Inferior parietal cortex (tissue), 1 donor: ENCODE measurements at regions not wholly inside any gene's neighbourhood (a gene's known extent, or its start where the extent isn't known, plus 50 kb on each side); places are given as distances from the start of the nearest gene placed in this dataset.

Source experiments
- DNase-seq: peaks from one replicate; pipeline ENCODE4 v3.0.0-alpha.2; 2016; ENCODE audit errors: extremely low spot score

DNA sequence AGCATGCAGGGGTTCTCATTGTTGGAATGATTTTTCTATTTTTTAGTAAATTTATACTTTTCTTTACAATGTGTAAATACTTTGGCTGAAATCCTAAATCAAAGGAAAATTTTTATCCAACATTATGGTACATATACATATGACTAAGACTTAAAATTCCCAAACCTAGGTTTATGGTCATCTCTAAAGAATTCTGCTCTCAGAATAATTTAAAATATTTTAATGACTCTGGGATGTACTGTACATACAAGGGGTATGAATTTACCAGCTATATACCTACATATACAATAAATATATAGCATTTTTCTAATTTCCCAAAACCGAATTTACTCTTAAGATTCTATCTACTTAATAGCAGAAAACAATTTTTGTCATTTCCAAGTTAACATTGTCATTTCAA lies 137.9 kb upstream of the POU1F1 start:
- DNase-seq, result no peak

DNA sequence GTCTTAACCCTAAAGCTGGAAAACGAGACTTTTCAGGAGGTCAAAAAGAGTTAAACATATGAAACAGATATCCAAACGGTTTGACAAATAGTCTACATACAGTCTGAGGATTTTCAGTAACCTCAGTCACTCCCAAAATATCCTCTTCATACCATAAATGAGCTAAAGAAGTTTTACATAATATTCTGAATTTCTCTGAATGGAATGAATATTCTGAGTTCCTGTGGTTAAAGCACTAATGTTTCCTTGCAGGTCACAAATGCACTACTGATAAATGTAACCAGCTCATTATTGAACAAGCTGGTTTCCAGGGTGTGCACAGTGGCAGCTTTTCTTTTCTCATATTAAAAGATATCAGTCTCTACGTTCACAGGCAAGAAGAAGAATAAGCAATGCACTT lies 137.4 kb upstream of the POU1F1 start:
- DNase-seq, result no peak

DNA sequence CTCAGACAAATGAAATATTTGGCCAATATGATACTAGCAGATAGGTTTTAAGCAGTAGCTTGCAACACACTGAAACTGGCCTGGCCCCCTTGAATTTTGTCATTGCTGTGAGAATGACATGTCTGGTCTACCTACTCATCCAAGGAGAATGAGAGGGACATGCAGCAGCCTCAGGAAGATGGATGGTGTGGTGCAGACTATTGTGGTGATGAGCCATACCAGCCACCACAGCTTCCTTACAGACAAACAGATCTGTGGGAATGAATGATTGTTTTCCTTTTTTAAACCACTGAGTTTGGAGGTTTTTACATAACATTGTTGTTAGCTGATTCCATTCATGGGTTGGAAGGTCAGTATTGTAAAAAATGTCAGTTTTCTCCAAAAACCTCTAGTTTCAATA lies 133.7 kb upstream of the POU1F1 start:
- no peak for DNase-seq

DNA sequence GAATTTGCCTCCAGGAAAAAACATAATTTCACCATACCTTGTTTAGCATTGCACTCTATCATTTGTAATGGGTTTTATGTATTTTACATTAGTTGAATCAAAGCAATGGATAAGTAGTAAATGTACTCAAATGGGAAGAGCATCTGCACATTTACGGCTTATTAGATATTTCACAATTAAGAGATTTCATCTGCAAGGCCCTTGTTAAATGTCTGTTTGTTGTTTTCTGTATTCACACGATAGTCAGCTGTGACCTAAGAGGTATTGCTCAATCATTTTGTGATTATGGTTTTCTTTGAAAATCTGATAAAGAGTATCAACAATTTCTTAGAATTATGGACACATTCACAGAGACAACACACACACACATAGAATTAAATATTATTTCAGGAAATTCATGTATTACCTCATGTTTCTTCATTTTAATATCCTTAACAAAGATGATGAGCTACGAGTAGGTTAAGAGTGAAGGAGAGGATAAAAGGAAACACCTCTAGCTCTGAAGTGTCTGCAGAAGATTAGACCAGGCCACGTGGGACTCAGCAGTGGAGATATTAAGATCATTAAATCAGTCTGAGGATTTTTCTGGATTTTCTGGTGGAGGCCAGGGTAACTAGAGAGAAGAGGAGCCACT lies 121.9 kb upstream of the POU1F1 start:
- no peak for DNase-seq

DNA sequence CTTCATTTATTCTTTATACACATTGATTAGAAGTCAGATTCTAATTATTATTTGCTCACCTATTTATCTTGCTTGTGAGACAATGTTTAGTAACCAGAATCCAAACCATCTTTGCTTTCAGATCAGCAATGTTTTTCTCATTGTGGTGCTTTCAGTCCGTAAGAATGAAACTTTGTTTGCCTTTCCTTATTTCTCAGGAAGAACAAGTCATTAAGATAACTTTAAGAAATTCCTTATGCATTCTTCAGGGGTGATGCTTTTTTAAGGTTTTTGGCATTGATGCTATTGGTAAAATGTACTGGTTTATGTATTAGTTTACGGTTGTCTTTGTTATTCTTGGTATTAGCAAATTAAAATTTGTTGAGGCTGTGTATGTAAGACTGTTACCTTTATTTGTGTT lies 120.8 kb upstream of the POU1F1 start:
- DNase-seq, result no peak

DNA sequence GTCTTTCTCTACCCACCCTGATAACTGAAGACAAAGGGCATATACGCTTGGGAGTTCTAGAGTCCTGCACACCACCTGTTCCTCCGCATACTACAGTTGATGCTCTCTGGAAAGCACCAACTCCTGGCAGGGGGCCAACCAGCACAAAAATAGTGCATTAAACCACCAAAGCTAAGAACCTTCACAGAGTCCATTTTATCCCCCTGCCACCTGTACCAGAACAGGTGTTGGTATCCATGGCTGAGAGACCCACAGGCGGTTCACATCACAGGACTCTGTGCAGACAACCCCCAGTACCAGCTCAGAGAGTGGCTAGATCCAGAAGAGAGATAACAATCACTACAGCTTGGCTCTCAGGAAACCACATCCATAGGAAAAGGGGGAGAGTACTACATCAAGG lies 114.4 kb upstream of the POU1F1 start:
- no peak for DNase-seq

DNA sequence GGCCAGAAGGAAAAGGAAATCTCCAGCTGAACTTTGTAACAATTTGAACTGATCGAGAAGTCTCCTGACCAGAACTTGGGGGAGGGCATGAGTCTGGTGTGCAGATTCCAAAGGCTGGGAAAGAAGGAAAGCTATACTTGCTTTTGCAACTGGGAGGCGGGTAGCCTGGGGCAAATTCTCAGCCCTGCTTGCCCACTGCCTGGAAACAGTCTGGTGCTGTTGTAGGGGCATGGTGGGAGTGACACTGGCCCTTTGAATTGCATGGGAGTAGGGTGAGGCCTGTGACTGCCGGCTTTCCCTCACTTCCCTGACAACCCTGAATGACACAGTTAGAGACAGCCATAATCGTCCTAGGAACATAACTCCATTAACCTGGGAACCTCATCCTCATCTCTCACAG lies 114.0 kb upstream of the POU1F1 start:
- no peak for DNase-seq

DNA sequence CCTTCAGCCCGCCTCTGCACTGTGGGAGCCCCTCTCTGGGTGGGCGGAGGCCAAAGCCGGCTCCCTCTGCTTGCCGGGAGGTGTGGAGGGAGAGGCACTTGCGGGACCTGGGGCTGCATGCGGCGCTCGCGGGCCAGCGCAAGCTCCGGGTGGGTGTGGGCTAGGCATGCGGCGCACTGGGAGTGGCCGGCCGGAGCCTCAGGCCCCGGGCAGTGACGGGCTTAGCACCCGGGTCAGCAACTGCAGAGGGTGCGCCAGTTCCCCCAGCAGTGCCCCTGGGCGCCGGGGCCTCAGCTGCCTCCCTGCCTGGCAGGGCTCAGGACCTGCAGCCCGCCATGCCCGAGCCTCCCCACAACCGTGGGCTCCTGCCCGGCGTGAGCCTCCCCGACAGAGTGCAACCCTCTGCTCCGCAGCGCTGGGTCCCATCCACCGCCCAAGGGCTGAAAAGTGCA lies 98.9 kb upstream of the POU1F1 start:
- no peak for DNase-seq

DNA sequence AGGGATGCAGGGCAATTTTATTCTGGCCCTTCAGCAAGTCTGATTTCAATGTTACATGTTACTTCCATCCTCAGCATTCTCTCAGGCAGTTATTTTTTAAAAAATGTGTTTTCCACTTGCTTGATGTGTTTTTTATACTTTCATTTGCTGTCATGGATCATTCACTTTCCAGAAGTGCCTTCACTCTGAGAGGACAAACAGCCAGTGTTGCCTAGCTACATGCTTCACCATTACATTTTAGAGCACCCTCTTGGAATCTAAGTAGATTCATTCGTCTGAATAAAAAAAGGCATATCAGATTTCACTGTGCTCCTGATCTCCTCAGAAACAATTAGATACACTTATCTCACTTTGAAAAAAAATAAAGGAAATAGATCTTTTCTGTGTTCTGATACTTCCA lies 93.6 kb upstream of the POU1F1 start:
- no peak for DNase-seq

DNA sequence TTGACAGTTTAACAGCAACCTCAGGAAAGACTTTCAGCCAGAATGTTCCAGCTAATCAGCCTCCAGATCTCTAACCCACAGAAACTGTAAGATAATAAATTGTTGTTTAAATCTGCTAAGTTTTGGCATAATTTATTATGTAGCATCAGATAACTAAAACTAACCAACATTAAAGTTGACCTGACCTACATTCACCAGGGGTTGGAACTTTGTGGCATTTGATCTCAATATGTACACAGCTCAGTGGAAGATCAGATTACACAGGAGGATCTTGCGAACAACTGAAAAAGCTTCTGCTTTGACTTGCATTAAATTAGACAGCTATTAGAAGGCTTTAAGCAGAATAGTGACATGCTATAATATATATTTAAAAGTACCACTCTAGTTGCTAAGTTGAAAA lies 91.4 kb upstream of the POU1F1 start:
- DNase-seq, result no peak

DNA sequence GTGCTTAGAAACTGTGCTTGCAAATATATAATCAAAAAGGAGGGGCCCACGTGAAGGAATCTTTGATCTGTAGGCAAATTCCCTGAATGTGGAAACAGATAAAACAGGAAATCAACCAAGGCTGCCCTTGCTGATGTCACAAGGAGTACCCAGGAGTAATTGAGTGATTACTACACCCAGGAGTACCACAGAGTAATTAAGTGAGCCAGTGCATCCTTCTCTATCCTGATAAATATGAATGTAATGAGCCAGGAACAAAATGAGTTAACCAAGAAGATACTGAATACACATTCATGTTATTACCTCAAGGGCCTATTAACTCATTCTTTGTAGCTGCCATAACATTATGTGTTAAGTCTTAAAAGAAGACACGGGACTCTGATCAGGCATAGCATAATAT lies 87.3 kb upstream of the POU1F1 start:
- no peak for DNase-seq

DNA sequence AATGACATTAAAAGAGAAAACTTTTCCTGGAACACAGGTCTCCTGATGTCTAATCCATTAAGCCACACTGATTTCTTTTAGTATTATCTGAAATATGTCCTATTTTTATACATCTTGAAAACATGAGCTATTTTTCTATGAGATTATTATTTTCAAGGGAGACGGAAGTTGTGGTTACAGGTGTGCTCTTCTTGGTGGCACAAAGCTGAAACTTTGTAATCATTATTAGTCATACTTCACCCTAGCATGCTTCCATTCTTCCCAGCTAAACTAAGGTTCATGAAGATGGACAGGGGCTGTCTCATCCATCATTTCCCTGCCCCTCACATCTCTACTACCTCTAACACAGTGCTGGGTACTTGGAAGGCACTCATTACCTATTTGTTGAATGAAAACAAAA lies 85.6 kb upstream of the POU1F1 start:
- no peak for DNase-seq

DNA sequence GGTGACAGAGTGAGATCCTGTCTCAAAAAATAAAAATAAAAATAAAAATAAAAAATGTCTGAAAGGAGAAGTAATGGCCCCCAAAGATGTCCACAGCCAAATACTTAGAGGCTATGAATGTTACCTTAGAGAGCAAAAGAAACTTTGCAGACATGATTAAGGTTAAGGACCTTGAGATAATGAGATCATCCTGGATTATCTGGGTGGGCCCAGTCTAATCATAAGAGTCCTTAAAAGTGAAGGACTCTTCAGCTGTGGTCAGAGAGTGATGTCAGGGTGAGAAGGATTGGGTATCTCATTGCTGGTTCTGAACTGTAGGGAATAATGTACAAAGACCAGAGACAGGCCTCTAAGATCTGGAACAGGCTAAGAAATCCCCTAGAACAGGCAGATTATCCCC lies 84.9 kb upstream of the POU1F1 start:
- DNase-seq, result no peak

DNA sequence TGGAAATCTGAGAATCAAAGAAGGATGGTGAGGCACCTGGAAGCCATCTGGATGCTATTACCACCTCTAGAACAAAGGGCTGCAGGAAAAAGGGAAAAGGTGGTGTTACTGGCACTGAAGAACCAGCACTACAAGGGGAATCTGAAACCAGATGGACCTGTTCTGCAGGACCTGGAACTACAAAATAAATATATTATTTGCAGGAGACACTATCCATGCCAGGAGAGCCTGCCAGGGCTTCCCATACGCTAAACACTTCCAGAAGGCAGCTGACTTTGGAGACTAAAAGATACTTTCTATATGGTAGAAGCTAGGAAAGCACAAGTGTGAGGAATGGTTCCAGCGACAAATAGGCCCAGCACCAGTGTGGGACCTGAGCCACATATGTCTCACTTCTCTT lies 83.4 kb upstream of the POU1F1 start:
- no peak for DNase-seq

DNA sequence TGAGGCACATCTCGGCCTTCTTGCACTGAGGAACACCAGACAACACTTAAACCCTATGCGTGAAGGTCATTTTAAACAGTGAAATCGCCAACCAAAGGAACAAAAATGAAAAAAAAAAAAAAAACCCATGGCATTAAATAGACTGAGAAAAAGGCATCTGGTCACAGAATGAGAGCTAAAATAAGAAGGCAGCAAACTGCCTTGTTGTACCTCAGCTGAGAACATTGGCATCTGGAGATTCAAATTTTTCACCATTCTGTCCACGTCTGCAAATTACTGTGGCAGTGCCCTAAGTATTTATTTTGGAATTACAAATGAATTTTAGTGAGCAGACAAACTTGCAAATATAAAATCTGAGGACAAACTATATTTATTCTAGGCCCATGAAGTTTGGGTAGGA lies 82.6 kb upstream of the POU1F1 start:
- peak; percentile 12 for DNase-seq

DNA sequence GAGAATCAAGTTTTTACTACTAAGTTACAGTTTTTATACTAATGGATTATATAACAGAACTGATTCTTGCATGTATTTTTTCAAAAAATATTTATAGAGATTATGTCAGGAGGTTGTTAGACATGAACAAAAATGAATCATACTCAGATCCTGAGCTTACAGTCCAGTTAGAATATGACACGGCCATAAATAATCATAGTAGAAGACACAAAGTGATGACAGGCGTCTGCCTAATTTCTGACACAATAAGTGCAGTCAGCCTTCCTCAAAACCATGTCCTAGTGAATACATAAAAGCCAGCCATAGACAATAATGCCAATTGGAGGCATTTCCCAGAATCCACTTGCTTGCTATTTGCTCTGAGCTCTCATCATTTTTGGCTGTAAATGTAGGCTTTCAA lies 81.7 kb upstream of the POU1F1 start:
- DNase-seq, result no peak

DNA sequence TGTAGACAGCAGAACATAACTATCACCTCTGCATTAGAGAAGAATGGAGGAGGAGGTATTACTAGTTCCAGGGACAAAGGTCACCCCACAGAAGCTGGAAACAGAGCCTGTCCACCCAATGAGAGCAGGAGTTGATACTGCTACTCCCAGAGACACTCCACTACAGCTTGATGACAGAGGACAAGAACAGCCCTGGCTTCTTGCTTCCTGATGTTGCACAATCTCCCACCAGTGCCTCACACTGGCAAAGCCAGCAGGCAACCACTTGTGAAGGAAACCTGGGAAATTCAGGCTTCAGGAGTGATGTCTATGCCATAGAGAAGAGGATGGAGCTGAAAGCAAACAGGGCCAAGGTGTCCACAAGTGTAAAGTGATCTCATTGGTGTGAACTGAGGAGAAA lies 78.0 kb upstream of the POU1F1 start:
- DNase-seq, result no peak

DNA sequence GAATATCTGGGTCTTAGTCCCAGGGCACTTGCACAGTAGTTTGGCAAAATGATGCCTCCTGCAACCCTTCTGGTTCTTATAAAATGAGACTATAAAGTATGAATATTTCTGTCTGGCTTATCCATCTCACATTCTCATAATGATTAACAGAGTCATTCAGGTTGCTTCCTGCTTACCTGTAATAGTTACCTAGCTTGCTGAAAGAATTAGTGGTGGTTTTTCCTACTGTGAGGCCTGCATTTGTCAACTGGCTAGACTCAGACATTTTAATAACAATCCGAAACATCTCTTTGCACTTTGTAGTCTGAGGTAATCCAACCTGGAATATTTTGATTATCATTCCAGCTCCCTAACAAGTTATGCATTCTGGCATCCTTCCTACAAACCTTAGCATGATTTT lies 75.6 kb upstream of the POU1F1 start:
- DNase-seq, result no peak

DNA sequence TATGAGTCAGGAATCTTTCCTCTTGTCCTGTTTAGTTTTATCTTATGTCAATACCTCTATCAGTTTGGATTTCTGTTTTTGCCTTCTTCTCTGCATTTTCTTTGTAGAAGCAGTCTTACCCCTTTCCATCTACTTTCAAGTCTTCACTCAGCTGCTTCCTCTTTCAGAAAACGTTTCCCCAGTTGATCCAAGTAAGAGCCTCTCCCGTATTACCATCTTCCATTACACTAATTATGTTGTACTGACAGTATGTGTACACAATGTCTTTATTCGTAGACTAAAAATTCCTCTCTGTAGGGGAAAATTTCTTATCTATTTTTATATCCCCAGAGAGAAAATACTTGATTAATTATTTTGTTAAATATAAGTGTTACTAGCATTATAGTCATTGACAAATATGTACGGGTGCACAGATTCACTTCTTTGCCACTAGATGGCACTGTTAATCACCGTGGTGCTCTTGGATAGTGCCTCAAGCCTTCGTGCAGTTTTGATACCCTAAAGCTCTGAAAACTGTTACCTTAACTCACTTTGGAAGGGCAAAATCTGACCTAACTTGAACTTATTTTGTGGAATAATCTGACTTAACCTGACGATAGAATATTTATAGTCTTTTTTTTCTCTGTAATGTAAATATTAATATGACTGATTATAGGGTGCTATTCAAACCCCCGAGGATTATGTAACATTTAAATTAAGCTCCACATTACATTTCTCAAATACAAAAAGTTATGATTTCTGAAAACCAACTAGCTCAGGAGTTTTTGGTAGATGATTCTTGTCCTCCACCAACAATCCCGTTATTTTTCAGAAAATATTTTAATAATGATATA lies 74.2 kb upstream of the POU1F1 start:
- DNase-seq, result peak; percentile 80

DNA sequence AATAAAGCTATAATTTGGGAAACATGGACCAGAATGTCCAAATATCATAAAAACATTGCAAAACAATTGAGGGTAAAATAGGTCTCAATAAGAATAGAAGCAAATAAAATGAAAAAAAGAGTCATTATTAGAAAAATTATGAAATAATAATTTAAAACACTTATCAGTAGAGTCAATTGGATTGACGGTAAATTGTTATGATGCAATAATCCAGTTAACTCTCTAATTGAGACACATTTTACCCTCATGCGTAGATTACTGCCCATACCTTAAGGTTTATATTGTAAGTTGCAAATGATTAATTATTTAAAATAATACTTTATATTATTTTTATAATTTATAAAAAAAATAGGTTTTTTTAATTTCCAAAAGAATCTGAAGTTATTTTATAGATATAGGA lies 73.4 kb upstream of the POU1F1 start:
- DNase-seq, result no peak

DNA sequence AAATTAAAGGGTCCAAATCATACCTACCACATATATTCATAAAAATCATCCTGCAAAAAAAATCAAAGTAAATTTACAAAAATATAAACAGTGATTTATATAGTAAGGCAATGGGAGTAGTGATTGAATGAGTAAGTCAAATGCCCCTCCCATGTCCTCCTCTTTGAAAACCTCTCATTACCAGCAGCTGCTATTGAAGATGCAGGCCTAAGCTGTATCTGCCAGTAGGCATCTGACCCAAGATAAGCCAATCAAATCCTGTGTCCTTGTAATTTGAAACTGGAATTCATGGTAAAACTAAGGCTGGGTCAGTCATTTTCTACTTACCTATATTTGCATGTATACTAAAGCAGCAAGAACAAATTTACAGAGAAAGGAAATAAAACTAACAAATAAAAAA lies 60.4 kb upstream of the POU1F1 start:
- no peak for DNase-seq

DNA sequence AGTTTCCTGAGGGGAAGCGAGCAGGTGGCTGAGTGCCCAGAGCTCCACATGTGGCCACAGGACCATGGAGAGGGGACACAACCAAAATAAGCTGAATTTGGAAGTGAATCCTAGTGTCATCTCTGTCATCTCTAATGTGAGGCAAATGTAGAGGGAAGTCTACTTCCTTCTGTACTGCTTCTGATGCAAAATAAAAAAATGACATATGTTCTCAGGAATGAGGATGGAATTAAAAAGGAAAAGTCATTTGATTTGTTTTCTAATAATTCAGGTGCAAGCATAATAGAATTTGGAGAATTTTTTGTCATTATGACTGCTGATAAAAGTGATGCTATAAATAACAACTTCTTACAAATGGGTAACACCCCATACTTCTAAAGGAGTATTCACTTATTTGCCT lies 59.5 kb upstream of the POU1F1 start:
- DNase-seq, result no peak

DNA sequence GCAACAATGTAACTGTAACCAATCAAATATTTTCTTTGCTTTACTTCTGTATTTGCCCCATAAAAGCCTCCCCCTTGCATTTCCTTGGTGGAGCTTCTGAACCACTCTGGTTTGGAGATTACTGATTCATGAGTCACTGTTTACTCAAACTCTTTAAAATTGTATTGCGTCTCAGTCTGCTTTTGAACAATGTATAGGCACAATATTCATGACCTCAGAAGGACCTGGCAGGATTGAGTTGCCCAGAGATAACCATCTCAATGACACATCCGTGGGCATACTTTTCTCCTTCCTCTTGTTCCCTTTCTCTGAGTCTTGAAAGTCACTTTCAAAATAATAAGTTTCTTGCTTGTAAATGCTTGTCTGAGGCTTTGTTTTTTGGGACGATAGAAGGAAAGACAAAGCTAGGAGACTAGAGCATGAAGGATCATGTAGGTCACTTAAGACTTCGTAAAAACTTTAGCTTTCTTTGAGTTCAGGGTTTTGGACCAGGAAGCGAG lies 57.1 kb upstream of the POU1F1 start:
- no peak for DNase-seq
